Testis (tissue), 2 donors: ENCODE measurements at regions not wholly inside any gene's neighbourhood (a gene's known extent, or its start where the extent isn't known, plus 50 kb on each side); places are given as distances from the start of the nearest gene placed in this dataset.

Experiments
- DNase-seq: peaks from one replicate; pipeline ENCODE4 v3.0.0-alpha.2; 2019
- H3K27ac ChIP-seq, 2 donors: fragments of 200-600 bp; sonication (generic); one replicate each; pipeline ENCODE4 v1.5.1; 2019
- H3K27me3 ChIP-seq: fragments of 200-600 bp; sonication (generic); one replicate; pipeline ENCODE4 v1.5.1; 2019
- H3K36me3 ChIP-seq: fragments of 200-600 bp; sonication (generic); one replicate; pipeline ENCODE4 v1.5.1; 2017; ENCODE audit warnings: low read depth; ENCODE audit errors: missing control alignments
- H3K4me1 ChIP-seq: fragments of 200-600 bp; sonication (generic); one replicate; pipeline ENCODE4 v1.5.1; 2019
- H3K4me3 ChIP-seq, 2 donors: fragments of 200-600 bp; sonication (generic); one replicate each; pipeline ENCODE4 v1.5.1; 2017 to 2019
- H3K9me3 ChIP-seq: fragments of 200-600 bp; sonication (generic); one replicate; pipeline ENCODE4 v1.5.1; 2017
- CTCF ChIP-seq, 3 experiments: fragments of 450-650 bp in 2 of 3; fragments of 200-600 bp in 1 of 3; sonication (generic) in 1 of 3; IDR thresholded peaks; one replicate each; pipeline ENCODE4 v1.5.1; 2016 to 2019; ENCODE audit warnings: antibody characterized with exemption in 3 of 3, mild to moderate bottlenecking in 2 of 3, moderate library complexity in 1 of 3
- POLR2A ChIP-seq: fragments of 450-650 bp; IDR thresholded peaks from one replicate; pipeline ENCODE4 v1.6.1; 2017; ENCODE audit warnings: antibody characterized with exemption, mild to moderate bottlenecking, moderate library complexity
- WGBS, 2 donors: methylation state at CpG; one replicate each; pipeline ENCODE4 v1.1.5; 2018; 5-methylcytosine and 5-hydroxymethylcytosine counted together
- intact Hi-C: fragments of 100-400 bp; cut with DNase I; formaldehyde crosslinking; loops from one replicate; pipeline ENCODE4 v1.15.1; 2023; ENCODE audit warnings: low total_unique reads

- no peak overlapping the region for H3K27ac ChIP-seq
- H3K9me3 ChIP-seq, result no peaks in the 10 kb centered on the region
- 44 to 47% methylated on average over 5 of the region's 5 CpGs for WGBS, 2 donors
- no peak overlapping the region for H3K4me3 ChIP-seq
- TF ChIP-seq POLR2A (no peak), CTCF (IDR thresholded peaks at IDR 0.05) (peak in 1 of 3 experiments; percentile 13)
- intact Hi-C loops, result no loop called here
- H3K36me3 ChIP-seq, result no peaks in the 10 kb centered on the region
- DNase-seq, result peak; percentile 20
- H3K27me3 ChIP-seq, result no peaks in the 10 kb centered on the region
- H3K4me1 ChIP-seq, result no peaks in the 10 kb centered on the region
These were observed 301.7 kb upstream of the N4BP1 start for GRCh38 chr16:48911700-48912099.

GRCh38 chr16:48910214-48910613, 300.2 kb upstream of the N4BP1 start:
- WGBS, 2 donors, result 88 to 95% methylated on average over 3 of the region's 3 CpGs
- TF ChIP-seq CTCF (IDR thresholded peaks at IDR 0.05), result no peak
- TF ChIP-seq POLR2A, result no peak
- intact Hi-C loops, result no loop called here

GRCh38 chr16:48909231-48909630, 299.3 kb upstream of the N4BP1 start:
- DNase-seq, result no peak
- TF ChIP-seq CTCF (IDR thresholded peaks at IDR 0.05) (no peak), POLR2A (no peak)
- H3K27ac ChIP-seq, result no peak overlapping the region
- intact Hi-C loops, result no loop called here
- H3K4me3 ChIP-seq, result no peak overlapping the region
- no peaks in the 10 kb centered on the region for H3K9me3 ChIP-seq
- WGBS, 2 donors, result 71 to 87% methylated on average over 5 of the region's 5 CpGs
- no peaks in the 10 kb centered on the region for H3K27me3 ChIP-seq
- no peaks in the 10 kb centered on the region for H3K36me3 ChIP-seq
- H3K4me1 ChIP-seq, result no peaks in the 10 kb centered on the region

More at GRCh38 chr16:48910214-48910613, 300.2 kb upstream of the N4BP1 start:
- H3K4me3 ChIP-seq, result no peak overlapping the region
- DNase-seq, result no peak
- H3K27me3 ChIP-seq, result no peaks in the 10 kb centered on the region
- no peaks in the 10 kb centered on the region for H3K9me3 ChIP-seq
- H3K4me1 ChIP-seq, result no peaks in the 10 kb centered on the region
- H3K27ac ChIP-seq, result no peak overlapping the region
- no peaks in the 10 kb centered on the region for H3K36me3 ChIP-seq

GRCh38 chr16:48907906-48908634, 298.1 kb upstream of the N4BP1 start:
- Histone ChIP-seq H3K9me3 (no peaks in the 10 kb centered on the region), H3K4me1 (no peaks in the 10 kb centered on the region), H3K27ac (no peak overlapping the region), H3K27me3 (no peaks in the 10 kb centered on the region), H3K4me3 (no peak overlapping the region), H3K36me3 (no peaks in the 10 kb centered on the region)
- WGBS, 2 donors, result 92 to 94% methylated on average over 10 of the region's 10 CpGs
- intact Hi-C loops, result no loop called here
- no peak for DNase-seq
- TF ChIP-seq POLR2A, result no peak
- no peak for TF ChIP-seq CTCF (IDR thresholded peaks at IDR 0.05)
